H9 (cell line): ENCODE measurements at regions not wholly inside any gene's neighbourhood (a gene's known extent, or its start where the extent isn't known, plus 50 kb on each side); places are given as distances from the start of the nearest gene placed in this dataset.

Experiments
- DNase-seq: peaks from one replicate; pipeline ENCODE4 v3.0.0-alpha.2; 2017
- H2AFZ ChIP-seq: one replicate; pipeline ENCODE4 v1.6.1; 2013; ENCODE audit warnings: mild to moderate bottlenecking, low read length, control low read depth, moderate library complexity
- H2AK5ac ChIP-seq: 2 replicates; pipeline ENCODE4 v1.6.1; 2013; ENCODE audit warnings: low read length, control low read depth, mixed read lengths; ENCODE audit not compliant: insufficient read length
- H2BK120ac ChIP-seq: one replicate; pipeline ENCODE4 v1.6.1; 2013; ENCODE audit warnings: low read depth, mild to moderate bottlenecking, low read length, control low read depth, inconsistent platforms; ENCODE audit not compliant: poor library complexity, severe bottlenecking
- H2BK12ac ChIP-seq: 2 replicates; pipeline ENCODE4 v1.6.1; 2013; ENCODE audit warnings: low read length, control low read depth, mixed read lengths, low read depth; ENCODE audit not compliant: insufficient read length
- H2BK15ac ChIP-seq: 2 replicates; pipeline ENCODE4 v1.6.1; 2013; ENCODE audit warnings: low read depth, low read length, control low read depth
- H2BK20ac ChIP-seq: one replicate; pipeline ENCODE4 v1.6.1; 2013; ENCODE audit warnings: low read depth, mild to moderate bottlenecking, low read length, control low read depth, inconsistent platforms; ENCODE audit not compliant: poor library complexity, severe bottlenecking
- H2BK5ac ChIP-seq: 2 replicates; pipeline ENCODE4 v1.6.1; 2013; ENCODE audit warnings: low read length, control low read depth, mixed read lengths; ENCODE audit not compliant: insufficient read length
- H3K14ac ChIP-seq: 2 replicates; pipeline ENCODE4 v1.6.1; 2013; ENCODE audit warnings: low read length, control low read depth; ENCODE audit not compliant: insufficient read depth
- H3K18ac ChIP-seq: 2 replicates; pipeline ENCODE4 v1.6.1; 2013; ENCODE audit warnings: low read depth, mild to moderate bottlenecking, mixed read lengths, low read length, control low read depth; ENCODE audit not compliant: insufficient read length
- H3K23ac ChIP-seq: 2 replicates; pipeline ENCODE4 v1.6.1; 2013; ENCODE audit warnings: low read length, control low read depth, mixed read lengths, low read depth; ENCODE audit not compliant: insufficient read length
- H3K23me2 ChIP-seq: 2 replicates; pipeline ENCODE4 v1.6.1; 2013; ENCODE audit warnings: low read depth, mild to moderate bottlenecking, mixed read lengths, low read length, control low read depth; ENCODE audit not compliant: insufficient read length, poor library complexity, severe bottlenecking
- H3K27ac ChIP-seq: 2 replicates; pipeline ENCODE4 v1.5.1; 2013; ENCODE audit warnings: low read length, control low read depth, mixed read lengths, low read depth; ENCODE audit not compliant: insufficient read length
- H3K27me3 ChIP-seq: 2 replicates; pipeline ENCODE4 v1.6.1; 2013; ENCODE audit warnings: low read length, control low read depth, inconsistent platforms; ENCODE audit not compliant: insufficient read depth
- H3K4ac ChIP-seq: 2 replicates; pipeline ENCODE4 v1.6.1; 2013; ENCODE audit warnings: low read depth, mild to moderate bottlenecking, control low read depth, inconsistent platforms, low read length, moderate library complexity
- H3K4me1 ChIP-seq: 2 replicates; pipeline ENCODE4 v1.6.1; 2013; ENCODE audit warnings: low read length, control low read depth, inconsistent platforms; ENCODE audit not compliant: insufficient read depth
- H3K4me2 ChIP-seq: 2 replicates; pipeline ENCODE4 v1.6.1; 2013; ENCODE audit warnings: low read length, control low read depth, mixed read lengths; ENCODE audit not compliant: insufficient read length, insufficient read depth
- H3K56ac ChIP-seq: 2 replicates; pipeline ENCODE4 v1.6.1; 2013; ENCODE audit warnings: low read depth, mild to moderate bottlenecking, mixed read lengths, low read length, control low read depth; ENCODE audit not compliant: insufficient read length
- H3K79me1 ChIP-seq: 2 replicates; pipeline ENCODE4 v1.6.1; 2013; ENCODE audit warnings: low read depth, mild to moderate bottlenecking, moderate library complexity, low read length, control low read depth, inconsistent platforms; ENCODE audit not compliant: insufficient read depth, poor library complexity, severe bottlenecking
- H3K79me2 ChIP-seq: 2 replicates; pipeline ENCODE4 v1.6.1; 2013; ENCODE audit warnings: low read length, control low read depth, inconsistent platforms; ENCODE audit not compliant: insufficient read depth
- H3K9ac ChIP-seq: 2 replicates; pipeline ENCODE4 v1.6.1; 2013; ENCODE audit warnings: low read length, control low read depth, mixed read lengths; ENCODE audit not compliant: insufficient read length; ENCODE audit errors: extremely low read depth
- H3K9me3 ChIP-seq: one replicate; pipeline ENCODE4 v1.6.1; 2013; ENCODE audit warnings: low read depth, low read length, inconsistent platforms; ENCODE audit not compliant: control insufficient read depth
- H3T11ph ChIP-seq: one replicate; pipeline ENCODE4 v1.6.1; 2013; ENCODE audit warnings: mild to moderate bottlenecking, low read length, control low read depth, inconsistent platforms
- H4K20me1 ChIP-seq: one replicate; pipeline ENCODE4 v1.6.1; 2013; ENCODE audit not compliant: control insufficient read depth, insufficient read length, insufficient read depth
- H4K5ac ChIP-seq: 2 replicates; pipeline ENCODE4 v1.6.1; 2013; ENCODE audit warnings: low read depth, mild to moderate bottlenecking, mixed read lengths, low read length, control low read depth; ENCODE audit not compliant: insufficient read length
- H4K8ac ChIP-seq: replicated peaks from 2 replicates; pipeline ENCODE4 v1.6.1; 2013; ENCODE audit warnings: low read length, control low read depth, mixed read lengths, low read depth; ENCODE audit not compliant: insufficient read length
- H4K91ac ChIP-seq: 2 replicates; pipeline ENCODE4 v1.6.1; 2013; ENCODE audit warnings: low read depth, mild to moderate bottlenecking, moderate library complexity, mixed read lengths, low read length, control low read depth; ENCODE audit not compliant: insufficient read length
- H3K27ac Mint-ChIP-seq, 3 experiments: 2 replicates in 2 of 3; 3 replicates in 1 of 3; pipeline ENCODE4 v1.8.0; 2020 to 2021; ENCODE audit warnings: mixed read lengths in 3 of 3, mild to moderate bottlenecking in 1 of 3, moderate library complexity in 1 of 3
- H3K27me3 Mint-ChIP-seq: 2 replicates; pipeline ENCODE4 v1.8.0; 2021; ENCODE audit warnings: low read depth, mild to moderate bottlenecking, moderate library complexity, mixed read lengths
- H3K36me3 Mint-ChIP-seq, 3 experiments: 2 replicates in 2 of 3; 3 replicates in 1 of 3; pipeline ENCODE4 v1.8.0; 2020 to 2021; ENCODE audit warnings: low read depth in 3 of 3, mixed read lengths in 3 of 3; ENCODE audit not compliant: insufficient read depth in 1 of 3
- H3K4me1 Mint-ChIP-seq, 2 experiments: 2 replicates each; pipeline ENCODE4 v1.8.0; 2020; ENCODE audit warnings: mixed read lengths in 2 of 2
- H3K4me3 Mint-ChIP-seq, 2 experiments: 2 replicates in 1 of 2; 3 replicates in 1 of 2; pipeline ENCODE4 v1.8.0; 2020 to 2021; ENCODE audit warnings: mild to moderate bottlenecking in 2 of 2, mixed read lengths in 2 of 2, moderate library complexity in 1 of 2
- H3K9me3 Mint-ChIP-seq, 2 experiments: 2 replicates in 1 of 2; 3 replicates in 1 of 2; pipeline ENCODE4 v1.8.0; 2020; ENCODE audit warnings: mild to moderate bottlenecking in 2 of 2, mixed read lengths in 2 of 2, moderate library complexity in 1 of 2
- CTCF ChIP-seq: fragments of 200-600 bp; sonication (generic); conservative IDR thresholded peaks from 3 replicates; pipeline ENCODE4 v1.8.0; 2021; ENCODE audit warnings: antibody characterized with exemption, mild to moderate bottlenecking
- WGBS: extraction: QIAGEN DNeasy Blood & Tissue Kit; methylation state at CpG from one replicate; pipeline ENCODE4 v1.1.7; 2013; ENCODE audit warnings: missing lambda C conversion rate, low lambda C conversion rate, mixed read lengths; ENCODE audit not compliant: insufficient read length; ENCODE audit errors: extremely low coverage; 5-methylcytosine and 5-hydroxymethylcytosine counted together

- Histone ChIP-seq H3K18ac (no peak overlapping the region), H4K8ac (no peak overlapping the region), H3K27ac (no peak overlapping the region), H2AK5ac (no peak overlapping the region), H2BK120ac (no peak overlapping the region), H3K79me1 (no peaks in the 10 kb centered on the region), H3K9ac (no peak overlapping the region), H3K14ac (no peak overlapping the region), H3K4ac (no peak overlapping the region), H2BK12ac (no peak overlapping the region), H2AFZ (no peak overlapping the region), H2BK20ac (no peak overlapping the region), H3K23me2 (no peaks in the 10 kb centered on the region), H4K91ac (no peak overlapping the region), H3K27me3 (no peaks in the 10 kb centered on the region), H4K5ac (no peak overlapping the region), H3K56ac (no peak overlapping the region), H4K20me1 (no peaks in the 10 kb centered on the region), H3K4me1 (no peaks in the 10 kb centered on the region), H2BK5ac (no peak overlapping the region), H3K23ac (no peak overlapping the region), H2BK15ac (no peak overlapping the region), H3K79me2 (no peaks in the 10 kb centered on the region), H3K9me3 (no peaks in the 10 kb centered on the region), H3K4me2 (no peak overlapping the region), H3T11ph (no peak overlapping the region)
- Mint-ChIP-seq H3K4me1 (peaks cover 2% of the 10 kb centered on the region in 2 experiments), H3K27me3 (peaks cover 15% of the 10 kb centered on the region), H3K4me3 (no peak overlapping the region), H3K27ac (no peak overlapping the region), H3K36me3 (no peaks in the 10 kb centered on the region; a peak in 1 of 7 replicates), H3K9me3 (peaks cover 7 to 11% of the 10 kb centered on the region in 2 experiments)
- no CpG with 5 or more reads among the region's 1 CpG for WGBS
- no peak for DNase-seq
- TF ChIP-seq CTCF: no peak
These were observed 57.7 kb upstream of the KDM8 start for GRCh38 chr16:27145630-27146029.
